ENCODE measurements at regions not wholly inside any gene's neighbourhood (a gene's known extent, or its start where the extent isn't known, plus 50 kb on each side); places are given as distances from the start of the nearest gene placed in this dataset.

- Histone ChIP-seq H3F3A (ENCODE audit: low read depth) (no peaks in the 10 kb centered on the region), H3K4me1 (ENCODE audit: insufficient read depth, low read length, poor library complexity, severe bottlenecking) (no peaks in the 10 kb centered on the region), H3K4me3 (ENCODE audit: low read length, poor library complexity, severe bottlenecking) (no peak overlapping the region), H3K36me3 (ENCODE audit: insufficient read depth, low read length) (no peaks in the 10 kb centered on the region), H3K9me3 (ENCODE audit: insufficient read depth, low read depth, low read length) (no peaks in the 10 kb centered on the region), H3K9ac (ENCODE audit: low read depth, low read length, poor library complexity, severe bottlenecking) (no peak overlapping the region), H3K4me2 (ENCODE audit: low read depth, low read length, poor library complexity, severe bottlenecking) (no peak overlapping the region), H3K9me2 (replicated peaks; ENCODE audit: low read depth, low read length) (no peaks in the 10 kb centered on the region), H4K20me1 (ENCODE audit: insufficient read depth, low read length, poor library complexity, severe bottlenecking) (no peaks in the 10 kb centered on the region), H3K79me2 (ENCODE audit: insufficient read depth, low read length) (no peaks in the 10 kb centered on the region), H3K27me3 (ENCODE audit: insufficient read depth, low read length, poor library complexity, severe bottlenecking) (no peaks in the 10 kb centered on the region), H2AFZ (ENCODE audit: low read length) (no peak overlapping the region)
- TF ChIP-seq CTCF (conservative IDR thresholded peaks at IDR 0.05; ENCODE audit: low read length) = no peak
- no peak for TF ChIP-seq EZH2phosphoT487 (IDR thresholded peaks at IDR 0.05; ENCODE audit: borderline replicate concordance)
Measured at GRCh38 chr13:99704390-99704789, 203.1 kb downstream of the TM9SF2 start.

GRCh38 chr13:99703908-99704307 lies 202.6 kb downstream of the TM9SF2 start:
- Histone ChIP-seq H3K9ac (ENCODE audit: low read depth, low read length, poor library complexity, severe bottlenecking) (no peak overlapping the region), H3K9me3 (ENCODE audit: insufficient read depth, low read depth, low read length) (no peaks in the 10 kb centered on the region), H3K36me3 (ENCODE audit: insufficient read depth, low read length) (no peaks in the 10 kb centered on the region), H3F3A (ENCODE audit: low read depth) (no peaks in the 10 kb centered on the region), H4K20me1 (ENCODE audit: insufficient read depth, low read length, poor library complexity, severe bottlenecking) (no peaks in the 10 kb centered on the region), H3K4me1 (ENCODE audit: insufficient read depth, low read length, poor library complexity, severe bottlenecking) (no peaks in the 10 kb centered on the region), H2AFZ (ENCODE audit: low read length) (no peak overlapping the region), H3K4me2 (ENCODE audit: low read depth, low read length, poor library complexity, severe bottlenecking) (no peak overlapping the region), H3K4me3 (ENCODE audit: low read length, poor library complexity, severe bottlenecking) (no peak overlapping the region), H3K79me2 (ENCODE audit: insufficient read depth, low read length) (no peaks in the 10 kb centered on the region), H3K9me2 (replicated peaks; ENCODE audit: low read depth, low read length) (no peaks in the 10 kb centered on the region), H3K27me3 (ENCODE audit: insufficient read depth, low read length, poor library complexity, severe bottlenecking) (no peaks in the 10 kb centered on the region)
- TF ChIP-seq CTCF (conservative IDR thresholded peaks at IDR 0.05; ENCODE audit: low read length) (no peak), EZH2phosphoT487 (IDR thresholded peaks at IDR 0.05; ENCODE audit: borderline replicate concordance) (no peak)

- Histone ChIP-seq H4K20me1 (ENCODE audit: insufficient read depth, low read length, poor library complexity, severe bottlenecking) (no peaks in the 10 kb centered on the region), H3K9me3 (ENCODE audit: insufficient read depth, low read depth, low read length) (no peaks in the 10 kb centered on the region), H3K4me1 (ENCODE audit: insufficient read depth, low read length, poor library complexity, severe bottlenecking) (no peaks in the 10 kb centered on the region), H3K4me2 (ENCODE audit: low read depth, low read length, poor library complexity, severe bottlenecking) (no peak overlapping the region), H3K9me2 (replicated peaks; ENCODE audit: low read depth, low read length) (no peaks in the 10 kb centered on the region), H3K4me3 (ENCODE audit: low read length, poor library complexity, severe bottlenecking) (no peak overlapping the region), H3K79me2 (ENCODE audit: insufficient read depth, low read length) (no peaks in the 10 kb centered on the region), H3K36me3 (ENCODE audit: insufficient read depth, low read length) (no peaks in the 10 kb centered on the region), H3K9ac (ENCODE audit: low read depth, low read length, poor library complexity, severe bottlenecking) (no peak overlapping the region), H2AFZ (ENCODE audit: low read length) (no peak overlapping the region), H3F3A (ENCODE audit: low read depth) (no peaks in the 10 kb centered on the region), H3K27me3 (ENCODE audit: insufficient read depth, low read length, poor library complexity, severe bottlenecking) (no peaks in the 10 kb centered on the region)
- TF ChIP-seq CTCF (conservative IDR thresholded peaks at IDR 0.05; ENCODE audit: low read length) (no peak), EZH2phosphoT487 (IDR thresholded peaks at IDR 0.05; ENCODE audit: borderline replicate concordance) (no peak)
Measured at GRCh38 chr13:99702687-99703319, 201.5 kb downstream of the TM9SF2 start.

Measured in Loucy (cell line).